Chondrocyte (in vitro differentiated cells): ENCODE measurements at regions not wholly inside any gene's neighbourhood (a gene's known extent, or its start where the extent isn't known, plus 50 kb on each side); places are given as distances from the start of the nearest gene placed in this dataset.

Experiments used
- DNase-seq: peaks from one replicate; pipeline ENCODE4 v3.0.0; 2021; ENCODE audit warnings: mixed read lengths, low spot score
- H3K27ac Mint-ChIP-seq: one replicate; pipeline ENCODE4 v1.8.0; 2021; ENCODE audit warnings: mild to moderate bottlenecking, moderate library complexity, mixed read lengths; ENCODE audit not compliant: unreplicated experiment
- H3K27me3 Mint-ChIP-seq: 2 replicates; pipeline ENCODE4 v1.8.0; 2021; ENCODE audit warnings: low read depth, mixed read lengths
- H3K36me3 Mint-ChIP-seq: 2 replicates; pipeline ENCODE4 v1.8.0; 2021; ENCODE audit warnings: low read depth, mixed read lengths
- H3K4me1 Mint-ChIP-seq: 2 replicates; pipeline ENCODE4 v1.8.0; 2021; ENCODE audit warnings: low read depth, mild to moderate bottlenecking, mixed read lengths
- H3K4me3 Mint-ChIP-seq: one replicate; pipeline ENCODE4 v1.8.0; 2021; ENCODE audit warnings: mild to moderate bottlenecking, moderate library complexity, mixed read lengths; ENCODE audit not compliant: unreplicated experiment
- H3K9me3 Mint-ChIP-seq: 2 replicates; pipeline ENCODE4 v1.8.0; 2021; ENCODE audit warnings: low read depth, mixed read lengths
- TF ChIP-seq, protein P1 (sequence below): fragments of 200-600 bp; sonication (generic); IDR thresholded peaks from 2 replicates; pipeline ENCODE4 v1.5.0; 2021; ENCODE audit warnings: antibody characterized with exemption, mild to moderate bottlenecking, moderate library complexity

DNA sequence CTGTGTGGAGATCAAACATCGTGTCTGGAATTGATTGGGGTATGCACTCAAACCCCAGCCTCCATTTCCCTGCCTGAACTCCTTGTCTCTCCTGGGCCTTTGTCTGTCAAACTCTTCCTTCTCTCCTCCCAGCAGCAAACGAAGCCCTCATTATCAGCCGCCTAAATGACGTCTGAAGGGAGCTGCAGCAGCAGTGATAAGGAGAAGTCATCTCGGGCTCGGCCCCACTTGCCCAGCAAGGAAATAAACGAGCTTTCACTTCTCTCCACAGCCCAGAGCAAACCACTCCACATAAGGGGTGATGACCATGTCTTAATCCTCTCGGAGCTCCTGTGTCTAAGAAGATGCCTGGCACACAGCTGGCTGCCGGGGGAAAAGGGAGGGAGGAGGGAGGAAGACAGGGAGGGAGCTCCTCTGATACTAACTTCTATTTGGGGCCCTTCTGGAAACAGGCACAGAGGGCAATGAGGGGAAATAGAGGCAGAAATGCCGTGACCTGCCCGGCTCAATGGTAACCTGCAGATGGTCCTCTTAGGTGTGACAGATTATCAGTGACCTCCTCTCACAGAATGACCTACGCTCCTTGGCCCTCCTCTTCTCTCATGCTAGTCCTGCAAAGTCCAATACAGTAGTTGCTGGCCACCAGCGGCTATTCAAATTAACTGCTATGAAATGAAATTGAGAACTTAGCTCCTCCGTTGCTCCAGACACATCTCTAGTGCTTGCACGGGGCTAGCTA, 100.4 kb downstream of the PXDC1 start:
- no peak for DNase-seq
- Mint-ChIP-seq H3K4me3 (no peak overlapping the region), H3K27ac (no peak overlapping the region), H3K4me1 (no peaks in the 10 kb centered on the region), H3K36me3 (peaks cover 3% of the 10 kb centered on the region), H3K9me3 (no peaks in the 10 kb centered on the region), H3K27me3 (no peaks in the 10 kb centered on the region)
- TF ChIP-seq, protein P1, sequence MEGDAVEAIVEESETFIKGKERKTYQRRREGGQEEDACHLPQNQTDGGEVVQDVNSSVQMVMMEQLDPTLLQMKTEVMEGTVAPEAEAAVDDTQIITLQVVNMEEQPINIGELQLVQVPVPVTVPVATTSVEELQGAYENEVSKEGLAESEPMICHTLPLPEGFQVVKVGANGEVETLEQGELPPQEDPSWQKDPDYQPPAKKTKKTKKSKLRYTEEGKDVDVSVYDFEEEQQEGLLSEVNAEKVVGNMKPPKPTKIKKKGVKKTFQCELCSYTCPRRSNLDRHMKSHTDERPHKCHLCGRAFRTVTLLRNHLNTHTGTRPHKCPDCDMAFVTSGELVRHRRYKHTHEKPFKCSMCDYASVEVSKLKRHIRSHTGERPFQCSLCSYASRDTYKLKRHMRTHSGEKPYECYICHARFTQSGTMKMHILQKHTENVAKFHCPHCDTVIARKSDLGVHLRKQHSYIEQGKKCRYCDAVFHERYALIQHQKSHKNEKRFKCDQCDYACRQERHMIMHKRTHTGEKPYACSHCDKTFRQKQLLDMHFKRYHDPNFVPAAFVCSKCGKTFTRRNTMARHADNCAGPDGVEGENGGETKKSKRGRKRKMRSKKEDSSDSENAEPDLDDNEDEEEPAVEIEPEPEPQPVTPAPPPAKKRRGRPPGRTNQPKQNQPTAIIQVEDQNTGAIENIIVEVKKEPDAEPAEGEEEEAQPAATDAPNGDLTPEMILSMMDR: no peak

- peaks cover 3% of the 10 kb centered on the region for H3K36me3 Mint-ChIP-seq
- no peak for DNase-seq
- H3K4me3 Mint-ChIP-seq: no peak overlapping the region
- no peaks in the 10 kb centered on the region for H3K4me1 Mint-ChIP-seq
- TF ChIP-seq, protein P1: no peak
- H3K27ac Mint-ChIP-seq: no peak overlapping the region
- H3K9me3 Mint-ChIP-seq: no peaks in the 10 kb centered on the region
- no peaks in the 10 kb centered on the region for H3K27me3 Mint-ChIP-seq
Measured at GRCh38 chr6:3650076-3650958, 101.2 kb downstream of the PXDC1 start.

DNA sequence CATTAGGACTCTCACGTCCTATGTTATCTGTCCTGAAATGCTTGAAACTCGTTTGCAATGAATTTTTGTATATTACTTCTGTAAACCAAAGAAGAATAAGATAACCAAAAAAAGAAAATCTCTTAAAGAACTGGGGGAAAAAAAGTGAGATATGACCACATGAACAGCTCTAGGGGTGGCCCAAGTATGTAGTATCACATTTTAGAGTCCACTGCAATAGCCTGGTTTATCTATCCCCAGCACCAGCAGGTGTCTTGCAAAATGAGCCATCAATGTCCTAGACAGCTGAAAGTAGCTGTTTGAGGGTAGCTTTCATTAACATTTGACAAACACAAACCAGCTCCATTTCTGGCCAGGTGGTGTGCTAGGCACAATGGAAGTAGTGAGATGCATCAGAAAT, 102.8 kb downstream of the PXDC1 start:
- no peak for DNase-seq
- Mint-ChIP-seq H3K27ac (no peak overlapping the region), H3K9me3 (no peaks in the 10 kb centered on the region), H3K4me1 (no peaks in the 10 kb centered on the region), H3K27me3 (peaks cover 1% of the 10 kb centered on the region), H3K4me3 (no peak overlapping the region), H3K36me3 (peaks cover 2% of the 10 kb centered on the region)
- TF ChIP-seq, protein P1: no peak

DNA sequence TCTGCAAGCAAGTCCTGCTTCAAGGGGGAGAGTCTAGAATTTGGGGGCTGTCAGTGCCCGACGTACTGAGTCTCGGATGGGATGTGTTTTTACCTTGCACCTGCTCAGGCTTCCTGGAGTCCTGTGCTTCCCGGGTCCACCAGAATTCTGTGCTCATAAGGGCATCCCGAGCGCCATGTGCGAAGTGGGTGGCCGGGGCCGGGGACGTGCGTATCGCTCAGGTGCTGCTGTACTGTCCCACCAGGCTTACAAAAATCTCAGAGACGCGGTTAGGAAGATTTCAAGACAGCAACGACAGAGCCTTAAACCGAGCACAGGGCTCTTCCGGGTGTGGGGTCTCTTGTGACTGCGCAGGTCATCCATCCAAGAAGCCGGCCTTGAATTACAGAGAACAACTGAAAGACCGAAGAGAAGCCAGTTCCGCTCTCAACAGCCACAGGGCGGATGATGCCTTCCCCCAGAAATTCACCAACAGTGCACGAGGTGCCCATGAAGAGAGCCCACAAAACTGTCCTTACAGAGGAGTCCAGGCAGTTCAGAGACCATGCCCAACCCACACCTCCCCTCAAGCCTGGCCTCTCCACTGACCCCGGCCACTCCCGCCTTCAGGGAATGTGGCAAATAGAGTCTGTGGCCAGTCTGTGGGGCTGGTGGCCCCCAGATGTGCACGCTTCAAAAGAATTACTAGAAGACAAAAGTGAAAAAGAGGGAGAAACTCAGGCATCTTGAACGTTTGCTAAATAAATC, 104.7 kb downstream of the PXDC1 start:
- H3K36me3 Mint-ChIP-seq: peaks cover 2% of the 10 kb centered on the region
- no peaks in the 10 kb centered on the region for H3K4me1 Mint-ChIP-seq
- H3K27ac Mint-ChIP-seq: no peak overlapping the region
- H3K9me3 Mint-ChIP-seq: no peaks in the 10 kb centered on the region
- no peak overlapping the region for H3K4me3 Mint-ChIP-seq
- DNase-seq: no peak
- TF ChIP-seq, protein P1: no peak
- peaks cover 1% of the 10 kb centered on the region for H3K27me3 Mint-ChIP-seq

DNA sequence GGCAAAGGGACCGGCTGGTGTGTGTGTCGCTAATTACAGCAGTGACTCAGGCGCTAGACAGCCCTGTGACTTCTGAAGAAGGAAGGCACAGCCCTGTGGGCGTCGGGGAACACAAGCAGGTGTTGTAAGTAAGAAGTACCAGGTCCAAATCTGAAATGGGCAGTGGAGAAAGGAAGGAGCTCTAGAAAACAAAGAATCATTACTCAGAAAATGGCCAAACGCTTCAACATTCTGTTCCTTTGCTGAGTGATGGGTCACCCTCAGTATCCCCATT, 106.8 kb downstream of the PXDC1 start:
- Mint-ChIP-seq H3K27me3 (peaks cover 1% of the 10 kb centered on the region), H3K36me3 (peaks cover 2% of the 10 kb centered on the region), H3K9me3 (no peaks in the 10 kb centered on the region), H3K4me3 (no peak overlapping the region), H3K4me1 (no peaks in the 10 kb centered on the region), H3K27ac (no peak overlapping the region)
- no peak for DNase-seq
- TF ChIP-seq, protein P1: no peak
